A673 (cell line): ENCODE measurements at regions not wholly inside any gene's neighbourhood (a gene's known extent, or its start where the extent isn't known, plus 50 kb on each side); places are given as distances from the start of the nearest gene placed in this dataset.

ENCODE experiments used
- BruUV-seq: library from RNA; stranded (reverse); fragments of 400-500 nt; replicated peaks from 2 replicates; lab custom pipeline; 2021; lab: Mats Ljungman, UMichigan
- CTCF ChIA-PET: fragments of 300-600 bp; sonication (Branson Sonifier 250); formaldehyde crosslinking; loops from one replicate; lab custom pipeline; 2022; ENCODE audit warnings: antibody characterized with exemption; lab: Charles Lee
- POLR2A ChIA-PET: fragments of 300-600 bp; sonication (Branson Sonifier 250); formaldehyde crosslinking; loops from one replicate; lab custom pipeline; 2022; ENCODE audit warnings: antibody characterized with exemption; ENCODE audit not compliant: low non-redundant PET; lab: Charles Lee
- DNase-seq: peaks from one replicate; pipeline ENCODE4 v3.0.0-alpha.2; 2015; ENCODE audit warnings: low spot score
- H3K27ac ChIP-seq: fragments of 200-600 bp; sonication (generic); 2 replicates; pipeline ENCODE4 v1.5.1; 2016; ENCODE audit warnings: mixed run types, low read depth, mild to moderate bottlenecking, mixed read lengths, antibody characterized with exemption, low read length; ENCODE audit not compliant: poor library complexity, severe bottlenecking
- H3K27me3 ChIP-seq: fragments of 200-600 bp; sonication (generic); replicated peaks from 2 replicates; pipeline ENCODE4 v1.6.1; 2017; ENCODE audit warnings: mixed run types, low read depth, mild to moderate bottlenecking, mixed read lengths, antibody characterized with exemption, low read length; ENCODE audit not compliant: insufficient read depth, poor library complexity
- H3K36me3 ChIP-seq: fragments of 200-600 bp; sonication (generic); 2 replicates; pipeline ENCODE4 v1.6.1; 2016; ENCODE audit warnings: mixed run types, mild to moderate bottlenecking, mixed read lengths, antibody characterized with exemption, low read length; ENCODE audit not compliant: insufficient read depth, poor library complexity, severe bottlenecking
- H3K4me1 ChIP-seq: fragments of 200-600 bp; sonication (generic); 2 replicates; pipeline ENCODE4 v1.6.1; 2017; ENCODE audit warnings: mixed run types, mild to moderate bottlenecking, mixed read lengths, antibody characterized with exemption, low read length; ENCODE audit not compliant: insufficient read depth, poor library complexity, severe bottlenecking
- H3K4me3 ChIP-seq: fragments of 200-600 bp; sonication (generic); 2 replicates; pipeline ENCODE4 v1.5.1; 2016; ENCODE audit warnings: low read depth, mixed run types, mild to moderate bottlenecking, mixed read lengths, low read length; ENCODE audit not compliant: poor library complexity, severe bottlenecking
- H3K9me3 ChIP-seq: fragments of 200-600 bp; sonication (generic); 2 replicates; pipeline ENCODE4 v1.6.1; 2016; ENCODE audit warnings: mixed run types, low read depth, mild to moderate bottlenecking, mixed read lengths, antibody characterized with exemption, low read length; ENCODE audit not compliant: poor library complexity, severe bottlenecking
- EZH2 ChIP-seq: fragments of 200-600 bp; sonication (generic); IDR thresholded peaks from 2 replicates; pipeline ENCODE4 v1.6.1; 2017; ENCODE audit warnings: borderline replicate concordance, low read depth, mild to moderate bottlenecking, mixed read lengths, antibody characterized with exemption, low read length; ENCODE audit not compliant: poor library complexity, severe bottlenecking
- intact Hi-C: fragments of 100-400 bp; cut with micrococcal nuclease; formaldehyde crosslinking; loops from one replicate; pipeline ENCODE4 v1.10.0; 2022; ENCODE audit not compliant: unreplicated experiment
- TF ChIP-seq, protein P1 (sequence below): fragments of 300-800, 200-600 bp; sonication (generic); conservative IDR thresholded peaks from 2 replicates; pipeline ENCODE4 v1.5.1; 2017; ENCODE audit warnings: low read depth, mild to moderate bottlenecking, antibody characterized with exemption, low read length, moderate library complexity, mixed read lengths

DNA sequence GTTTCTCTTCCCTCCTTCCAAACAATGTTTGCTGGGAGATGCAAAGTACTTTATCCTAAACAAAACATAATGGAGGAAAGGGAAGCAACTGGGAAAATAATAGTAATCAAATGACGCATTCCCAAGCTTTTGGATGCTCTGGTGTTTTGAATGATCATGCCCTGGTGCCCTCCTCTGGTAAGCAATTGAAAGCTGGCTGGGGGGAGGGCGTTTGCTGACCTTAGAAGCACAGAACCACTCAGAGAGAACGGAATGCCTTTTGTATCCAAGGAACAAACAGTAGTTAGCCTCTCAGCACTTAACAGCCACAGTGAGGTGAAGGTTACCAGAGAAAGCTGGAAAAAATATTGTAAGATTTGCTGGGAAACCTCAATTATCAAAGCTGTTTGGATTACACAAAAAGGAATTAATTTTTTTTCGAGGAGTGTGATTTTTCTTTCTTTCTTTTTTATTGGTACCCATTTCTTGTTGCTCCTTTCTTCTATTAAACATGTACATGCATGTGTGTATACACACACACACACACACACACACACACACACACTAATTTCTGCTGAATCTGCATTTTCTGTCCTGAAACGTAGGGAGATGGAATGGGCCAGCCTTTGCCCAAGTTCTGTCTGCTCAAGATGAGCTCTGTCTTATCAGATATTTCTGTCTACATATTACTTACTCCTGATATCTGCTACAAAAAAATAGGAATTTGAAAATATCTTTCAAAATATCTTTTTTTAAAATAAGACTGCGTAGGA, 155.8 kb upstream of the IGFBP7 start:
- DNase-seq: no peak

DNA sequence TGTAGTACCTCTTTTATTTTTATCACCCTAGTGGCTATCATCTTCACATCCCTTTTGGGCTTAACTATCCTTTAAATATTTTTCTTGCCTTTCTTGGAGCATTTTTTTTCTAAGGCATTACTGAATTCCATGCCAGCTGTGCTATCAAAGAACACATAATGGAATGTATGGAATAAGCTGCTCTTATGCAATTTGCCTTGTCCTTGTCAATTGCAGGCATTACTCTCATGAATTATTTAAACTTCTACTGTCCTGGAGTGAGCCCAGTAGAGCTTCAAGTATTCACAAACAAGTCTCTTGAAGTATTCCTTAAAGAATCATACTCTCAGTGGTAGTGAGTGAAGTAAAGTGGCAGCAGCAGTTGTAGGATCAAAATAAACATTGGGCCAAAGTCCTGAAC, 144.6 kb upstream of the IGFBP7 start:
- no peaks in the 10 kb centered on the region for H3K9me3 ChIP-seq
- no peaks in the 10 kb centered on the region for H3K4me1 ChIP-seq
- intact Hi-C loops: no loop called here
- no peak overlapping the region for H3K27ac ChIP-seq
- TF ChIP-seq, protein P1, sequence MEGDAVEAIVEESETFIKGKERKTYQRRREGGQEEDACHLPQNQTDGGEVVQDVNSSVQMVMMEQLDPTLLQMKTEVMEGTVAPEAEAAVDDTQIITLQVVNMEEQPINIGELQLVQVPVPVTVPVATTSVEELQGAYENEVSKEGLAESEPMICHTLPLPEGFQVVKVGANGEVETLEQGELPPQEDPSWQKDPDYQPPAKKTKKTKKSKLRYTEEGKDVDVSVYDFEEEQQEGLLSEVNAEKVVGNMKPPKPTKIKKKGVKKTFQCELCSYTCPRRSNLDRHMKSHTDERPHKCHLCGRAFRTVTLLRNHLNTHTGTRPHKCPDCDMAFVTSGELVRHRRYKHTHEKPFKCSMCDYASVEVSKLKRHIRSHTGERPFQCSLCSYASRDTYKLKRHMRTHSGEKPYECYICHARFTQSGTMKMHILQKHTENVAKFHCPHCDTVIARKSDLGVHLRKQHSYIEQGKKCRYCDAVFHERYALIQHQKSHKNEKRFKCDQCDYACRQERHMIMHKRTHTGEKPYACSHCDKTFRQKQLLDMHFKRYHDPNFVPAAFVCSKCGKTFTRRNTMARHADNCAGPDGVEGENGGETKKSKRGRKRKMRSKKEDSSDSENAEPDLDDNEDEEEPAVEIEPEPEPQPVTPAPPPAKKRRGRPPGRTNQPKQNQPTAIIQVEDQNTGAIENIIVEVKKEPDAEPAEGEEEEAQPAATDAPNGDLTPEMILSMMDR: no peak
- TF ChIP-seq EZH2: no peak
- no peak overlapping the region for H3K4me3 ChIP-seq
- no peak for DNase-seq
- no TSS peak for BruUV-seq
- POLR2A ChIA-PET: no interaction called here
- no peaks in the 10 kb centered on the region for H3K36me3 ChIP-seq
- CTCF ChIA-PET: no interaction called here
- no peaks in the 10 kb centered on the region for H3K27me3 ChIP-seq

More for the DNA sequence above, 155.8 kb upstream of the IGFBP7 start:
- TF ChIP-seq EZH2: no peak
- TF ChIP-seq, protein P1: no peak
- Histone ChIP-seq H3K27ac (no peak overlapping the region), H3K27me3 (no peaks in the 10 kb centered on the region), H3K4me3 (no peak overlapping the region), H3K4me1 (no peaks in the 10 kb centered on the region), H3K36me3 (no peaks in the 10 kb centered on the region), H3K9me3 (no peaks in the 10 kb centered on the region)
- POLR2A ChIA-PET: no interaction called here
- CTCF ChIA-PET: interaction anchor here (0.6 kb wide), 1 partner anchor 9 kb away, joined by 6 read pairs; no protein-coding TSS in a partner anchor
- no TSS peak for BruUV-seq
- intact Hi-C loops: no loop called here

DNA sequence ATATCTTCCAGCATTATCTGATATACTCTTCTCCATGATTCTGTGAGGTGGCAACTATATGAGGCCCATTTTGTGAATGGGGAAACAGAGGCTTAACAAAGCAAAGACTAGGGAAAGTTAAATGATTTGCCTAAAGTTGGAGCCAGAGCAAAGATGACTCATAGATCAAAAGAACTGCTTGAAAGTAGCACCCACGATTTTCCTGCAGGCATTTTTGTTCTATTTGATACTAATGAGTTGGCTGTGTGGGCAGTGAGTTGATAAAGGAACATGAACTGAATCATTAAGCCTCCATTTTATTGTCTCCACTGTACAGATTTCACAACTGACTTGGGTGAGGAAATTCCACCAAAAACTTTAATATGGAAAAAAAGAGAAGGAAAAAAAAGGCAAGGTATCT, 138.9 kb upstream of the IGFBP7 start:
- TF ChIP-seq, protein P1: no peak
- no peak for TF ChIP-seq EZH2
- Histone ChIP-seq H3K27ac (no peak overlapping the region), H3K9me3 (no peaks in the 10 kb centered on the region), H3K36me3 (no peaks in the 10 kb centered on the region), H3K27me3 (no peaks in the 10 kb centered on the region), H3K4me1 (no peaks in the 10 kb centered on the region), H3K4me3 (no peak overlapping the region)
- ChIA-PET CTCF (no interaction called here), POLR2A (no interaction called here)
- no peak for DNase-seq
- no TSS peak for BruUV-seq
- intact Hi-C loops: no loop called here
